ENCODE measurements at regions not wholly inside any gene's neighbourhood (a gene's known extent, or its start where the extent isn't known, plus 50 kb on each side); places are given as distances from the start of the nearest gene placed in this dataset.

DNA sequence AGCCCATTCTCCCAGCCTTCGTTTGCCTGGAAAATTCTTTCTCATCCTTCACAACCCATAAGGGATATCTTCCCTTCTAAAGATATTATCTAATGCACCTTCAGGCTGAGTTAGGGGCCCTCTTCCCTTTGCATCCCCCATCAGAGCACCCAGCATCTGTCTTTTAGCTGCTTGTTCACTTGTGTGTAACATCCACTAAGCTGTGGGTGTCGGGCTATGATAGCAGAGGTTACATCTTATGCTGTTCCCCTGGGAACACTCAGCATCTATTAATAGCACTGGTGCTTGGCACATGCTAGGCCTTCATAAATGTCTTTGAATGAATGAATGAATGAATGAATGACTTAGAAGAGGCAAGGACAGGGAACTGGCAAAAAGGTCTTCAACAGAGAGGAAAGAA lies 131.8 kb downstream of the NUAK1 start:
- no peaks in the 10 kb centered on the region for H3K4me1 ChIP-seq
- H3K4me2 ChIP-seq: no peak overlapping the region
- H4K20me1 ChIP-seq: no peaks in the 10 kb centered on the region
- no peak for TF ChIP-seq Cebpa-rat (IDR thresholded peaks at IDR 0.05)
- H3K4me3 ChIP-seq: no peak overlapping the region
- no peaks in the 10 kb centered on the region for H3K36me3 ChIP-seq
- no peak overlapping the region for H3K9ac ChIP-seq
- no peaks in the 10 kb centered on the region for H3K27me3 ChIP-seq
- H3K27ac ChIP-seq: no peak overlapping the region
- H3K9me3 ChIP-seq: peaks cover 5% of the 10 kb centered on the region; the same call in 1 of the 2 replicates

GRCh38 chr12:106010741-106011140 lies 128.0 kb downstream of the NUAK1 start:
- no peaks in the 10 kb centered on the region for H3K9me3 ChIP-seq
- no peak overlapping the region for H3K9ac ChIP-seq
- no peaks in the 10 kb centered on the region for H3K4me1 ChIP-seq
- H3K36me3 ChIP-seq: no peaks in the 10 kb centered on the region
- no peak overlapping the region for H3K27ac ChIP-seq
- H3K4me3 ChIP-seq: no peak overlapping the region
- TF ChIP-seq Cebpa-rat (IDR thresholded peaks at IDR 0.05): no peak
- no peaks in the 10 kb centered on the region for H4K20me1 ChIP-seq
- no peaks in the 10 kb centered on the region for H3K27me3 ChIP-seq
- no peak overlapping the region for H3K4me2 ChIP-seq
